Neural crest cell (in vitro differentiated cells): ENCODE measurements at regions not wholly inside any gene's neighbourhood (a gene's known extent, or its start where the extent isn't known, plus 50 kb on each side); places are given as distances from the start of the nearest gene placed in this dataset.

Source experiments
- DNase-seq: peaks from one replicate; pipeline ENCODE4 v3.0.0; 2021; ENCODE audit warnings: low read depth, mixed read lengths, low spot score
- H3K27ac Mint-ChIP-seq: one replicate; pipeline ENCODE4 v1.8.0; 2021; ENCODE audit warnings: mild to moderate bottlenecking, mixed read lengths; ENCODE audit not compliant: unreplicated experiment
- H3K27me3 Mint-ChIP-seq: 2 replicates; pipeline ENCODE4 v1.8.0; 2021; ENCODE audit warnings: low read depth, mild to moderate bottlenecking, mixed read lengths
- H3K36me3 Mint-ChIP-seq: 2 replicates; pipeline ENCODE4 v1.8.0; 2021; ENCODE audit warnings: low read depth, mild to moderate bottlenecking, mixed read lengths
- H3K4me1 Mint-ChIP-seq: 2 replicates; pipeline ENCODE4 v1.8.0; 2021; ENCODE audit warnings: mixed read lengths
- H3K4me3 Mint-ChIP-seq: one replicate; pipeline ENCODE4 v1.8.0; 2021; ENCODE audit warnings: mild to moderate bottlenecking, mixed read lengths
- H3K9me3 Mint-ChIP-seq: 2 replicates; pipeline ENCODE4 v1.8.0; 2021; ENCODE audit warnings: mixed read lengths
- CTCF ChIP-seq: fragments of 200-600 bp; sonication (generic); conservative IDR thresholded peaks from 2 replicates; pipeline ENCODE4 v1.5.0; 2021; ENCODE audit warnings: antibody characterized with exemption, mild to moderate bottlenecking

DNA sequence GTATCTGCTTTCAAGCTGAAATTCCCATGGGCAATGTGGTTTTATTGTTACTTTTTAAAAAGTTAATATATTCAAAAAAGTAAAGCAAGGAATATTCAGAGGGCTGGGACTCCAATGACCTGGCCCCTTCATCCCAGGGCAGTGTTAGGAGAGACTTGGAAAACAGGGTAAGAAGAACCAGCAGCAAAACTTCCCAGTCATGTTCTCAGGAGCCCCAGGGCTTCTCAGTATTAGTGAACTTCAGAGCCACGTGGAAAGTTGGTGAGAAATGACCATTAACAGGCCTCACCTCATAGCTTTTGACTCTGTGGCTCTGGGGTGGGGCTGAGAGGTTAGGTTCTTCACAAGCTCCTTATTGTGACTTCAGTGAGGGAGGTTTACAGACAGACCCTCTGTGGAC is 230.4 kb upstream of the KCNG1 start:
- Mint-ChIP-seq H3K27me3 (no peaks in the 10 kb centered on the region), H3K36me3 (no peaks in the 10 kb centered on the region), H3K9me3 (peaks cover 5% of the 10 kb centered on the region), H3K4me3 (no peak overlapping the region), H3K27ac (no peak overlapping the region), H3K4me1 (no peaks in the 10 kb centered on the region)
- no peak for TF ChIP-seq CTCF
- no peak for DNase-seq

- Mint-ChIP-seq H3K9me3 (peaks cover 3% of the 10 kb centered on the region), H3K4me3 (no peak overlapping the region), H3K27ac (no peak overlapping the region), H3K36me3 (no peaks in the 10 kb centered on the region), H3K4me1 (no peaks in the 10 kb centered on the region), H3K27me3 (no peaks in the 10 kb centered on the region)
- TF ChIP-seq CTCF: no peak
- DNase-seq: no peak
These were observed 226.9 kb upstream of the KCNG1 start for GRCh38 chr20:51249781-51250180.

GRCh38 chr20:51249215-51249614 is 226.3 kb upstream of the KCNG1 start:
- DNase-seq: no peak
- Mint-ChIP-seq H3K4me1 (no peaks in the 10 kb centered on the region), H3K36me3 (no peaks in the 10 kb centered on the region), H3K27ac (no peak overlapping the region), H3K9me3 (peaks cover 3% of the 10 kb centered on the region), H3K4me3 (no peak overlapping the region), H3K27me3 (no peaks in the 10 kb centered on the region)
- TF ChIP-seq CTCF: no peak

DNA sequence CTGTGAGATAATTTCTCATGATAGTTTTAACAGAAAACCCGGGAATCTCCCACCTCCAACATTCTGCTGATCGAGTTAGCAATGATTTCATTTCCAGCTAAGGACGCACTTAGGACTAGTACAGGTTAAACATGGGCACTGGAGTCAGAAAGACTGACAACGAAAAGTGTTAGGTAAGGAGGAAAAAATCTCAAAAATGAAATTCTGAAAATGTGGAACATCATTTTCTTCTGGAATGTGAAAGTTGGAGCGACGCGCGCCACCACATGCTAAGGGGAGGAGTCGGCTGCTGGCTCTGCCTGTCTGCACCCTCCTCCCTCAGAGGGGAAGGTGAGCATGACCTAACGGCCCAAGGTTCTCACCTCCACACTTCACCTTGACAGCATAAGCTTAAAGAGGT is 221.6 kb upstream of the KCNG1 start:
- Mint-ChIP-seq H3K27ac (no peak overlapping the region), H3K9me3 (peaks cover 3% of the 10 kb centered on the region), H3K27me3 (no peaks in the 10 kb centered on the region), H3K4me3 (no peak overlapping the region), H3K36me3 (peaks cover 3% of the 10 kb centered on the region), H3K4me1 (no peaks in the 10 kb centered on the region)
- TF ChIP-seq CTCF: no peak
- no peak for DNase-seq

- H3K4me1 Mint-ChIP-seq: no peaks in the 10 kb centered on the region
- peaks cover 3% of the 10 kb centered on the region for H3K36me3 Mint-ChIP-seq
- no peak for DNase-seq
- H3K4me3 Mint-ChIP-seq: no peak overlapping the region
- peak overlapping the region; percentile 37 for H3K27ac Mint-ChIP-seq
- H3K27me3 Mint-ChIP-seq: no peaks in the 10 kb centered on the region
- peaks cover 3% of the 10 kb centered on the region for H3K9me3 Mint-ChIP-seq
- TF ChIP-seq CTCF: no peak
These were observed 215.9 kb upstream of the KCNG1 start for GRCh38 chr20:51238675-51239305.

GRCh38 chr20:51237791-51238190 is 214.9 kb upstream of the KCNG1 start:
- Mint-ChIP-seq H3K4me1 (no peaks in the 10 kb centered on the region), H3K27ac (no peak overlapping the region), H3K4me3 (no peak overlapping the region), H3K27me3 (no peaks in the 10 kb centered on the region), H3K36me3 (peaks cover 3% of the 10 kb centered on the region), H3K9me3 (peaks cover 3% of the 10 kb centered on the region)
- no peak for DNase-seq
- no peak for TF ChIP-seq CTCF
